SU-DHL-6 (cell line): ENCODE measurements at regions not wholly inside any gene's neighbourhood (a gene's known extent, or its start where the extent isn't known, plus 50 kb on each side); places are given as distances from the start of the nearest gene placed in this dataset.

Experiments
- H2AFZ ChIP-seq: fragments of 200-600 bp; sonication (generic); 2 replicates; pipeline ENCODE4 v1.6.1; 2014; ENCODE audit warnings: low read depth, mild to moderate bottlenecking, moderate library complexity, mixed read lengths, antibody characterized with exemption, low read length; ENCODE audit not compliant: severe bottlenecking
- H3F3A ChIP-seq: fragments of 200-600 bp; shearing (Covaris generic); 2 replicates; pipeline ENCODE4 v1.6.0; 2016; ENCODE audit warnings: antibody characterized with exemption, mild to moderate bottlenecking; ENCODE audit not compliant: insufficient read depth
- H3K27ac ChIP-seq: fragments of 200-600 bp; sonication (generic); 2 replicates; pipeline ENCODE4 v1.5.1; 2016; ENCODE audit warnings: low read depth, mild to moderate bottlenecking, low read length, moderate library complexity, mixed read lengths
- H3K27me3 ChIP-seq: fragments of 200-600 bp; sonication (generic), shearing (Covaris generic); 2 replicates; pipeline ENCODE4 v1.6.0; 2014; ENCODE audit warnings: mild to moderate bottlenecking, low read length
- H3K36me3 ChIP-seq: fragments of 200-600 bp; sonication (generic); 2 replicates; pipeline ENCODE4 v1.6.1; 2014; ENCODE audit warnings: mild to moderate bottlenecking, low read length, mixed read lengths
- H3K4me2 ChIP-seq: fragments of 300-600, 200-600 bp; shearing (Covaris generic), sonication (generic); 2 replicates; pipeline ENCODE4 v1.6.0; 2014; ENCODE audit warnings: low read length, low read depth, mild to moderate bottlenecking; ENCODE audit not compliant: poor library complexity, severe bottlenecking
- H3K4me3 ChIP-seq: fragments of 200-600 bp; sonication (generic); 2 replicates; pipeline ENCODE4 v1.5.1; 2014; ENCODE audit warnings: antibody characterized with exemption, low read length, mild to moderate bottlenecking, mixed read lengths; ENCODE audit not compliant: insufficient read depth, poor library complexity, severe bottlenecking
- H3K79me2 ChIP-seq: fragments of 200-600 bp; sonication (generic); 2 replicates; pipeline ENCODE4 v1.6.1; 2014; ENCODE audit warnings: mild to moderate bottlenecking, low read length, moderate library complexity; ENCODE audit not compliant: insufficient read depth
- H3K9ac ChIP-seq: fragments of 200-600 bp; sonication (generic); 2 replicates; pipeline ENCODE4 v1.7.0; 2014; ENCODE audit warnings: mild to moderate bottlenecking, low read length
- H3K9me2 ChIP-seq: fragments of 200-600 bp; sonication (generic); replicated peaks from 2 replicates; pipeline ENCODE4 v1.6.1; 2014; ENCODE audit warnings: low read length; ENCODE audit not compliant: insufficient read depth
- H3K9me3 ChIP-seq: fragments of 200-600 bp; sonication (generic); 2 replicates; pipeline ENCODE4 v1.6.1; 2014; ENCODE audit warnings: low read length, mixed read lengths; ENCODE audit not compliant: insufficient read depth
- H4K20me1 ChIP-seq: fragments of 200-600 bp; sonication (generic); 2 replicates; pipeline ENCODE4 v1.6.1; 2014; ENCODE audit warnings: low read depth, mild to moderate bottlenecking, antibody characterized with exemption, low read length, moderate library complexity, mixed read lengths
- EZH2phosphoT487 ChIP-seq: fragments of 200-600 bp; sonication (generic), shearing (Covaris generic); conservative IDR thresholded peaks from 2 replicates; pipeline ENCODE4 v1.6.1; 2018; ENCODE audit warnings: mild to moderate bottlenecking, antibody characterized with exemption, low read length, moderate library complexity, mixed read lengths
- TF ChIP-seq, protein P1 (sequence below): fragments of 200-600 bp; sonication (generic); IDR thresholded peaks from one replicate; pipeline ENCODE4 v1.5.1; 2017; ENCODE audit warnings: antibody characterized with exemption, mild to moderate bottlenecking, low read length, moderate library complexity; ENCODE audit not compliant: insufficient read depth, poor library complexity, severe bottlenecking

- no peak overlapping the region for H3K4me3 ChIP-seq
- no peaks in the 10 kb centered on the region for H4K20me1 ChIP-seq
- H3K79me2 ChIP-seq, result no peaks in the 10 kb centered on the region
- no peaks in the 10 kb centered on the region for H3F3A ChIP-seq
- TF ChIP-seq, protein P1, sequence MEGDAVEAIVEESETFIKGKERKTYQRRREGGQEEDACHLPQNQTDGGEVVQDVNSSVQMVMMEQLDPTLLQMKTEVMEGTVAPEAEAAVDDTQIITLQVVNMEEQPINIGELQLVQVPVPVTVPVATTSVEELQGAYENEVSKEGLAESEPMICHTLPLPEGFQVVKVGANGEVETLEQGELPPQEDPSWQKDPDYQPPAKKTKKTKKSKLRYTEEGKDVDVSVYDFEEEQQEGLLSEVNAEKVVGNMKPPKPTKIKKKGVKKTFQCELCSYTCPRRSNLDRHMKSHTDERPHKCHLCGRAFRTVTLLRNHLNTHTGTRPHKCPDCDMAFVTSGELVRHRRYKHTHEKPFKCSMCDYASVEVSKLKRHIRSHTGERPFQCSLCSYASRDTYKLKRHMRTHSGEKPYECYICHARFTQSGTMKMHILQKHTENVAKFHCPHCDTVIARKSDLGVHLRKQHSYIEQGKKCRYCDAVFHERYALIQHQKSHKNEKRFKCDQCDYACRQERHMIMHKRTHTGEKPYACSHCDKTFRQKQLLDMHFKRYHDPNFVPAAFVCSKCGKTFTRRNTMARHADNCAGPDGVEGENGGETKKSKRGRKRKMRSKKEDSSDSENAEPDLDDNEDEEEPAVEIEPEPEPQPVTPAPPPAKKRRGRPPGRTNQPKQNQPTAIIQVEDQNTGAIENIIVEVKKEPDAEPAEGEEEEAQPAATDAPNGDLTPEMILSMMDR, result no peak
- no peak for TF ChIP-seq EZH2phosphoT487
- H3K9me3 ChIP-seq, result no peaks in the 10 kb centered on the region
- no peaks in the 10 kb centered on the region for H3K9me2 ChIP-seq
- no peak overlapping the region for H3K4me2 ChIP-seq
- no peaks in the 10 kb centered on the region for H3K27me3 ChIP-seq
- H3K36me3 ChIP-seq, result no peaks in the 10 kb centered on the region
- H3K27ac ChIP-seq, result no peak overlapping the region
- no peak overlapping the region for H2AFZ ChIP-seq
- H3K9ac ChIP-seq, result no peak overlapping the region
These were observed 121.7 kb upstream of the HCCS start for GRCh38 chrX:10989386-10989785.

DNA sequence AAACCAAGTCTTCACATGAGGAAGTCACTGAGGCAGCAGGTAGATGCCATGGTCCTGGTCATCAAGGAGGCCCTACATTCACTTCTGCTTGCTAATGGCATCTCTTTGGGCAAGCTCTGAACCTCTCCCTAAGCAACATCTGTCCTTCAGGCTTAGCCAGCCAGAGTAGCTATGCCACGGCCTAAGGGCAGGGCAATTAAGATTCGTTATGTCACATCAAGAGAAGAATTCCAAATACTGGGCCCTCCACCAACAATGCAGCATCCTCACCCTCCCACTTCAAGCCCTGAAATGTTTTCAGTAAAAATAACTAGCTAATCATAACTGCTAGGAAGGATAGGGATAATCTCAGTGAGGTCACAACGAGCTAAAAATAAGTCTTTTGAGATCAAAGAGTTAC is 120.7 kb upstream of the HCCS start:
- Histone ChIP-seq H3K79me2 (no peaks in the 10 kb centered on the region), H3F3A (no peaks in the 10 kb centered on the region), H3K27ac (no peak overlapping the region), H3K9ac (no peak overlapping the region), H3K9me2 (no peaks in the 10 kb centered on the region), H4K20me1 (no peaks in the 10 kb centered on the region), H3K9me3 (no peaks in the 10 kb centered on the region), H3K4me2 (no peak overlapping the region), H2AFZ (no peak overlapping the region), H3K4me3 (no peak overlapping the region), H3K36me3 (no peaks in the 10 kb centered on the region), H3K27me3 (no peaks in the 10 kb centered on the region)
- TF ChIP-seq EZH2phosphoT487, result no peak
- TF ChIP-seq, protein P1, result no peak

DNA sequence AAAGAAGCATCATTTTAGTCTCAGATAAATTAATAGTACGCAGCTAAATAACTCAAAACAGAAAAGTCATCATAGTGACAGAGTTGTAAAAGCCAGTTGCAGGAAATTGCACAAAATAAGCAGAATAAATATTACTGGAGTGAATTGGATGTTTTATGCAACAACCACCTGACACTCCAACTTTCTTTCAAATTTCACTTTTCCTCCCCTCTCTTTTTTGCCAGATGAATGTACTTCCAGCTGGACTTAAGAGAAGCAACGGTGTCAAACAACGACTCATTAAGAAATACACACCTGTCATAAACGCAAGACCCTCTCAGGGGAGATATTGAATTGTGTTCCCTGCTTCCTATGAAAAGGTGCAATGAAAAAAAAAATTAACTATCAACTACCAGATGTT is 120.2 kb upstream of the HCCS start:
- H3K9me3 ChIP-seq, result no peaks in the 10 kb centered on the region
- H4K20me1 ChIP-seq, result no peaks in the 10 kb centered on the region
- H3K9me2 ChIP-seq, result no peaks in the 10 kb centered on the region
- H3K27ac ChIP-seq, result no peak overlapping the region
- H3F3A ChIP-seq, result no peaks in the 10 kb centered on the region
- H3K36me3 ChIP-seq, result no peaks in the 10 kb centered on the region
- H3K79me2 ChIP-seq, result no peaks in the 10 kb centered on the region
- H2AFZ ChIP-seq, result no peak overlapping the region
- no peak overlapping the region for H3K9ac ChIP-seq
- no peaks in the 10 kb centered on the region for H3K27me3 ChIP-seq
- TF ChIP-seq EZH2phosphoT487, result no peak
- TF ChIP-seq, protein P1, result no peak
- H3K4me2 ChIP-seq, result no peak overlapping the region
- no peak overlapping the region for H3K4me3 ChIP-seq
